GM21526 (cell line): ENCODE measurements at regions not wholly inside any gene's neighbourhood (a gene's known extent, or its start where the extent isn't known, plus 50 kb on each side); places are given as distances from the start of the nearest gene placed in this dataset.

Experiments
- ATAC-seq: cut with Tn5 transposase; IDR thresholded peaks from one replicate; pipeline ENCODE4 v1.9.1; 2021; ENCODE audit warnings: moderate library complexity; ENCODE audit not compliant: unreplicated experiment, low FRiP score

DNA sequence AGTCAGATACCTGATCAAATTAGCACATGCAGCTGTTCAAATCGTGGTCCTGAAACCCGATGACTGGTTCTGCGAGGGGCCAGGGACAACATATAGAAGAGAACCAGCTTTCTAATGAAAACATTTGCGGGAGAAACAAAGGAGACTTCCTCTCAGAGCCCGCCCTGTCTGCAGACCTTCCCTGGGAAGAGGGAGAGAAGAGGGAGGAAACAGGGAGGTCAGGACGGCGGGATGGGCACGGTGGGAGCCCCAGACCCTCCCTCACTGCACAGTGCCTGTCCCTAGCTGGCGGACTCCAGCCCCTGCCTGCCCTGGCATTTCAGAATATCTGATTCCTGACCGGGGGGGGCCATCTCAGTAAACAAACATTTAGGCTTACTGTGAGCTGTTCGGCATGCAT, 317.3 kb downstream of the FOXL1 start:
- ATAC-seq: no peak

DNA sequence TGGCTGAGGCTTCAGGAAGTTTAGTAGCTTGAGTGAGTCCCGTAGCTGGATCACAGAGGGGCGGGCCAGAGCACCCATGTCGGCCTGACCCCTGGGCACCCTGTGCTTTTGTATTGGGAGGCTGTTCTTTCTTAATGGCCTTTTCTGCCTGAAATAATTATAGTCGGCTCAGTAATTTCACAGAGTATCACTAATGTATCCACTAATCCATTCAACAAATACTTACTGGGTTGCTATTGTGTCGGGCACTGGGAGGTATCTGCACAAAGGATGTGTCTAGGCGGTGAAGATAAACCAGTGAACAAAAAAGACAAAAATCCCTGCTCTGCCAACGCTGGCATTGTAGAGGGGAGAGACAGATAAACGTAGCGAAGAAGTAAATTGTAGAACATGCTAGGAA, 318.6 kb downstream of the FOXL1 start:
- ATAC-seq: no peak

DNA sequence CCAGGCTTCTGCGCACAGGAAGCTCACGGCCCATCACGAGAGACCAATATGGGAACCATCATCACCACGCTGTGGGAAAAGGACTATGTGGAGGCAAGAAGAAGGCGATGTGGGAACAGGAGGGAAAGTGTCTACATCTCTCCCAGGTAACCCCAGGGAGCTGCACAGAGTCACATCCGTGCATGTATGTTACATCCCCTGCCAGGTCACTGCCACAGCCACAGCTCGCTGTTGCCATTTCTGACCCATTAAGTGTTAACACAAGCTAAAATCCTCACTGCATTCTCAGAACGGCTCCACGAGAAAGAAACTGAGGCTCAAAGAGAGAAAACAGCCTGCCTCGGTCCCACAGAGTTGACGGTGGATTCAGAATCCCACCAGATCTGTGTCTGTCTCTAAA, 319.1 kb downstream of the FOXL1 start:
- no peak for ATAC-seq

DNA sequence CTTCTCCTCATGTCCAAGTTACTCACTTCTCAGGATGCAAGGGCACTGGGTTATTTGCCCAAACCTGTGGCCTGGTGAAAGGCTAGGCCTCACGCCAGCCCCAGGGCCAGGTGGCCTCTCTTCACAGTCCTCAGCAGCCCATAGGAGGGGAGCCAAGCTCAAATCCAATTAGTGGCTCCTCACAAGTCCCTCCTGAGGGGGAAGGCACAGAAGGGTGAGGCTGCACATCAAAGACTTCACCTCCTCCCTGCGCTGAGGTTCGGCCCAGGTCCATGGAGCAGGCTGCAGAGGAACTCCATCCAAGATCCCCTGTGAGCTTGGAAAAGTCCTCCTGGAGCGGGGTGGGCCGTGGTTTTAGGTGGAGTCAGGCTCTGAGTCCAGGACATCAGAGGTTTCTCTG, 320.0 kb downstream of the FOXL1 start:
- no peak for ATAC-seq

DNA sequence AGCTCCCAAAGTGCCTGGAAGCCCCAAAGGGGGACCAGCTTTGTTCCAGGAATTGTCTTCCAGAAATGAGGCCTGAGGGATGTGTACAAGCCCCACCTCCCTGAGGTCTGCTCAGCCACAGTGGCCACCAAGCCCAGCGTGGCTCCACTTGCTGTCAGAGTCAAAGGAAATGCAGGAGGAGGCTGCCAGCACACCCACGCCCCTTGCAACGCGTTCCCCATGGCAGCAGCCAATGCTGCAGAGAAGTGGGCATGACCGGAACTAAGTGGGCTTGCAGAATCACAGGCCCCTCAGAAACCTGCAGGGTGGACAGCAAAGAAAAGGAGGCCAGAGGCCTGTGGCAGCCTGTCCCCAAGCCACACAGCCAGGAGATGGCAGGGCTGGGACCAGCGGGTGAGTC, 320.8 kb downstream of the FOXL1 start:
- ATAC-seq: no peak

GRCh38 chr16:86899757-86900156, 321.4 kb downstream of the FOXL1 start:
- no peak for ATAC-seq

GRCh38 chr16:86901483-86901882, 323.1 kb downstream of the FOXL1 start:
- no peak for ATAC-seq

GRCh38 chr16:86902656-86903001, 324.3 kb downstream of the FOXL1 start:
- no peak for ATAC-seq

DNA sequence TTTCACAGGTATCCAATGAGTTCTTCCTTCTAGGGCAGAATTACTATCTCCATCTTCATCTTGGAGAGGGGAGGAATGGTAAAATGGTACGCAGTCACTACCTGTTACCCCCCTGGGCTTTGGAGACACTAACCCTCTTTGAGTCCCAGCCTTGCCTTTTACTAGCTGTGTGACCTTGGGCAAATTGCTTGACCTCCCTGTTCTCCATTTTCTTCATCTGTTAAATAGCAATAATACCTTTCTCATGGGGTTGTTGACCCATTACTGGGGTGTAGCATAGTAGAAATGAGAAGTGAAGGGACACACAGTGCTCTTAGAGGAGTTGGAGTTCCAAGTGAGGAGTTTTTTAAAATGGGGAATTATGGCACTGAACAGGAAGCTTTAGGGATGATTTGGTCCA, 324.7 kb downstream of the FOXL1 start:
- ATAC-seq: no peak

DNA sequence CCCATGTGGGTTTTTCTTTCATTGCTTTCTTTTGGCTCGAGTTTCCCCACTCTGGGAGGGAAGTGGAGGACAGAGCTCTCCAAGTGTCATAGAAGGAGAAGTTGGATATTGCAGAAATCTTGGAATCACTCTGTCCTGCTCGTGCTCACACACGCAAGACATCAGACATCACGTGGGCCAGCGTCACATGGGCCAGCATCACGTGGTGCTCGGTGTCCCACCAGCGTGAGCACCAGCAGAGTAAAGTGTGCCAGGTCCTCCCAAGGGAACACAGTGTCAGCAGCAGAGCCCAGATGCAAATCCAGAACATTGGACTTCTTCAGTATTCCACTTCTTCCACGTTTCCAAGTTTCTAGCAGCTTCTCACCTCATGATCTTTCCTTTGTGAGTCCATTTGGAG, 327.0 kb downstream of the FOXL1 start:
- ATAC-seq: no peak

- ATAC-seq: no peak
Measured at GRCh38 chr16:86906623-86907022, 328.3 kb downstream of the FOXL1 start.

DNA sequence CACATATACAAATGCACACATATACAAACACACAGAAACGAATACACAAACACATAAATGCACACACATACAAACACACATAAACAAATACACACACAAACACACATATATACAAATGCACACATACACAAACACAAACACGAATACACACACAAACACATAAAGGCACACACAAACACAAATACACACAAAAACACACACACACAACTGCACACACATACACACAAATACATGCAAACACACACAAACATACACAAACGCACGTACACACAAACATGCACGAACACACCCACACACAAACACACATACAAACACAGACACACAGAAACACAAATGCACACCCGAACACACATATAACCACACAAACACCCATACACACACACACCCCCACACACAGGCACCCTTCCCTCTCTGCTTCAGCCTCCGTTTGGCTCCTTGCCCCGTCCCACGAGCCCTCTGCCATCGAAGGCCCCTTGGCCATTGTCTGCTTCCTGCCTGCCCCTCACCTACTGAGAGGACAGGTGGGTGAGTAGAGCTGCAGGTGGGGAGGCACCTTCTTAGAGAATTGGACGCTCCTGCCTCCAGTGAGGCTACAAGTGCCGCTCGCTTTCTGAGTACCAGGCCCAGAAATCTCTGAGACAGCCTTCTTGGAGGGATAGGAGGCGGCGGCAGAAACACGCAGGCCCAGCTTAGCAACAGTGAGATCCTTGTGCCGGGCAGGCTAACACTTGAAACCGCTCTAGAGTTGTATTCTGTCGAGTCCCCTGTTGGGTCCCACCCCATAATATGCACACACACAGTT, 331.2 kb downstream of the FOXL1 start:
- no peak for ATAC-seq

GRCh38 chr16:86910161-86910769, 331.9 kb downstream of the FOXL1 start:
- no peak for ATAC-seq

DNA sequence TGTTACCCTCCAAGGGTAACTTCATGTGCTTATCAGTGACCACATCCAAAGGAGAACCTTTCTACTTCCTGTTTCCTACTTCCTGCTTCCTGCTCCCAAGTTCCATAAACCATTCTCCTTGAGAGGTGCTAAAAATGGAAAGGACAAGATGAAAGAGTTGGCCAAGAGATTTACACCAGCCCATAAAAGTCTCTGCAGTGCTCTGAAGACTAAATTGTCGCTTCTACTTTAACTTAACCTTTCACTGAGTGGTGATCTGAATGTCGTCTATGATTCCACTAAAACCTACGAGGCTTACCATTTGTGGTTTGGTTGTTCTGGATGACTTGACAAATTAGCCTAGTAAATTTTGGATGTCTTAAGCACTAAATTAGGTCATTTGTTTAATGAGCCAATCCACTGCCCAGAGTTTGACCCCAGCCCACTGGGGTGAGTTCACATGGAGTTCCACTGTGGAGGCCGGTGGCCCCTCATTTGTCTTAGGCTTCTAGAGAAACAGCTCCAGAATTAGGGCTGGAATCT, 333.1 kb downstream of the FOXL1 start:
- ATAC-seq: no peak

- no peak for ATAC-seq
Measured at GRCh38 chr16:86913886-86914285, 335.5 kb downstream of the FOXL1 start.

GRCh38 chr16:86914876-86915717, 336.7 kb downstream of the FOXL1 start:
- ATAC-seq: no peak

DNA sequence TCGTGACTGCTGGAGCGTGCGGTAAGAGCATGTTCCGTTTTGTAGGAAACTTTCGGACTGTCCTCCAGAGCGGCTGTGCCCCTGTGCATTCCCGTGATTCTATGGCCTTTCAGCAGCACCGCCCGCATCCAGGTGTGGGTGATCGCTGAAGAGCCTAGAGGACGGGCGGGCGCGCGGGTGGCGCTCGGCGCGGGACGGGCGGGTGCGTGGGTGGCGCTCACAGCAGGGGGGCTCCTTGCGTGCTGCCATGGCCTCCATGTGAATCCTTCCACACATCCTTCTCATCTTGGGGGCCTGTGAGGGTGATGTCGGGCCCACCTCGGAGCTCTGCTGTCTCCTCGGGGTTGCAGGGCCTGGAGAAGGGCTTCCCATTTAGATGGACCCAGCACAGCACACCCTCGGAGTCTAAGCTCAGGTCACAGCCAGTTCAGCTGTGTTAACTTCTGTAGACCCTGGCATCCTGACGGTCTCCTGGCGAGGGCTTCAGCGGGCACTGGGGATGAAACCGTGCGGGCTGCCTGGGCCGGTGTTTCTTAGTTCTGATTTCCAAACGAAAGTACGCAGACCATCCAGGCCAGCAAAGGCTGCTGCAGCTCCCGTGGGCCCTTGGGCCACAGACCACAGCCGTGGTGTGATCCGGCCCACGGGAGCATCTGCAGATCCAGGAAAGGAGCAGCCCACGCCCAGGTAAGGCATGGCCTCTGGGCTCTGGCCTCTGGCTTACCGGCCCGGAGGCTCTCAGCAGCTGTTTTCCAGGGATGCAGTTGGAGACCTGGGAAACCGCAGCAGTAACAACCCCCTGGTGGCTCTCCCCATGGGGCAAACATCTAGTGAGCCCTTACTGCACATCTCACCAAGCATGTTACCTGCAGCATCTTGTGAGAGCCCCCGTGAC, 339.4 kb downstream of the FOXL1 start:
- ATAC-seq: no peak

DNA sequence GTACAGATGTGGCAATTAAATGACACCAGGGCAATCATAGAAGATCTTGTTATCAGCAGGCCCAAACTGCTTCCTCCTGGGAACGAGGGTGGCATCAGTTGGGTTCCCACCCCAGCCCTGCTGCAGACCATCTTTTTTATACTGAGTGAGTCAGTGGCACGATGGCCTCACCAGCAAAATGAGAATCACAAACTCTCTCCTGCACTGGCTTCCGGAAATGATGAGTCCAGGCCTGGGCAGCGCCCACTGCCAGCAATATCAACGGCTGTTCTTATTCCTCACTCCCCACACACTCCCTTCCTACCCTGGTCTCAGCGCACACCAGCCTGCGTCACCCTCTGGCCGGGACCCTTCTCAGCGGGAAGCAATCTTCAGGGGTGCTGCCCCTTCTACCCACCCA, 340.3 kb downstream of the FOXL1 start:
- ATAC-seq: no peak

GRCh38 chr16:86919078-86919477, 340.7 kb downstream of the FOXL1 start:
- ATAC-seq: no peak

- ATAC-seq: no peak
Measured at GRCh38 chr16:86919578-86920305, 341.4 kb downstream of the FOXL1 start.
